ENCODE measurements at regions not wholly inside any gene's neighbourhood (a gene's known extent, or its start where the extent isn't known, plus 50 kb on each side); places are given as distances from the start of the nearest gene placed in this dataset.

DNA sequence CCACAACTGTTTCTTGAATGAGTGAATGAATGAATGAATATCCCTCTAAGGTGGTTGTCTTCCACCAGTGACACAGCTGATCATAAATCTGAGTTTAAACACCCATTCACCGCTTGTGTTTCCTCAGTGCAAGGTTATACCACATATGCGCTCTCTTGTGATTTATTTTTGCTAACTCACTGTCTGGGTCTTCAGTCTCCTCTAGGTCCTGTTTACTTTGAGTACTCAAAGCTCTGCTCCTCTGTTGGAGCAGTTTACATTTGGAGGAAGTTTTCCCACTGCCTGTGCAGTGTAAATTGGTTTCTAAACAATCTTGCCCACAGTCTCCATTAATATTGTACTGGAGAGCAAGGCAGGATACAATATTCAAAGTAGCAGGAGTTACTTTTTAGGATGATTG lies 212.6 kb upstream of the JADE1 start:
- Histone ChIP-seq H4K20me1 (ENCODE audit: control insufficient read depth, extremely low read depth, insufficient read depth, low read length) (no peaks in the 10 kb centered on the region), H3K4me1 (ENCODE audit: control insufficient read depth, extremely low read depth, insufficient read depth, low read length) (peaks cover 22% of the 10 kb centered on the region), H3K27me3 (ENCODE audit: control insufficient read depth, extremely low read depth, insufficient read depth, low read length) (no peaks in the 10 kb centered on the region), H3K36me3 (ENCODE audit: control insufficient read depth in 2 of 2, extremely low read depth in 1 of 2, insufficient read depth in 2 of 2, low read length in 2 of 2) (no peaks in the 10 kb centered on the region), H3K4me3 (ENCODE audit: control insufficient read depth in 2 of 3, extremely low read depth in 1 of 3, insufficient read depth in 2 of 3, low read depth in 1 of 3, low read length in 3 of 3) (no peak overlapping the region), H3K9me3 (ENCODE audit: control insufficient read depth, low read depth, low read length) (no peaks in the 10 kb centered on the region), H3K27ac (ENCODE audit: control insufficient read depth, insufficient read depth, low read length) (no peak overlapping the region), H3K79me2 (ENCODE audit: control insufficient read depth, insufficient read depth, low read length) (no peaks in the 10 kb centered on the region), H3K4me2 (ENCODE audit: control insufficient read depth, extremely low read depth, insufficient read depth, low read depth, low read length) (no peak overlapping the region), H2AFZ (ENCODE audit: control insufficient read depth, low read length) (no peak overlapping the region), H3K9ac (ENCODE audit: control insufficient read depth, extremely low read depth, insufficient read depth, low read length) (no peak overlapping the region), H3K9me1 (ENCODE audit: control insufficient read depth, extremely low read depth, insufficient read depth, low read length) (no peaks in the 10 kb centered on the region)
- FAIRE-seq (no peak), DNase-seq (ENCODE audit: low read depth, low spot score) (no peak)
- TF ChIP-seq, protein P1, sequence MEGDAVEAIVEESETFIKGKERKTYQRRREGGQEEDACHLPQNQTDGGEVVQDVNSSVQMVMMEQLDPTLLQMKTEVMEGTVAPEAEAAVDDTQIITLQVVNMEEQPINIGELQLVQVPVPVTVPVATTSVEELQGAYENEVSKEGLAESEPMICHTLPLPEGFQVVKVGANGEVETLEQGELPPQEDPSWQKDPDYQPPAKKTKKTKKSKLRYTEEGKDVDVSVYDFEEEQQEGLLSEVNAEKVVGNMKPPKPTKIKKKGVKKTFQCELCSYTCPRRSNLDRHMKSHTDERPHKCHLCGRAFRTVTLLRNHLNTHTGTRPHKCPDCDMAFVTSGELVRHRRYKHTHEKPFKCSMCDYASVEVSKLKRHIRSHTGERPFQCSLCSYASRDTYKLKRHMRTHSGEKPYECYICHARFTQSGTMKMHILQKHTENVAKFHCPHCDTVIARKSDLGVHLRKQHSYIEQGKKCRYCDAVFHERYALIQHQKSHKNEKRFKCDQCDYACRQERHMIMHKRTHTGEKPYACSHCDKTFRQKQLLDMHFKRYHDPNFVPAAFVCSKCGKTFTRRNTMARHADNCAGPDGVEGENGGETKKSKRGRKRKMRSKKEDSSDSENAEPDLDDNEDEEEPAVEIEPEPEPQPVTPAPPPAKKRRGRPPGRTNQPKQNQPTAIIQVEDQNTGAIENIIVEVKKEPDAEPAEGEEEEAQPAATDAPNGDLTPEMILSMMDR (optimal IDR thresholded peaks at IDR 0.05 in 1 of 3, IDR thresholded peaks at IDR 0.05 in 1 of 3, conservative IDR thresholded peaks at IDR 0.05 in 1 of 3; ENCODE audit: extremely low read depth in 1 of 3, insufficient read depth in 2 of 3, low read length in 3 of 3) = no peak
- TF ChIP-seq EZH2 (IDR thresholded peaks at IDR 0.05; ENCODE audit: low read length) = no peak
- dilution Hi-C loops (cut with MboI; ENCODE audit: extremely low pct_ligation_motif_present, low sequenced_read_pairs) = no loop called here

DNA sequence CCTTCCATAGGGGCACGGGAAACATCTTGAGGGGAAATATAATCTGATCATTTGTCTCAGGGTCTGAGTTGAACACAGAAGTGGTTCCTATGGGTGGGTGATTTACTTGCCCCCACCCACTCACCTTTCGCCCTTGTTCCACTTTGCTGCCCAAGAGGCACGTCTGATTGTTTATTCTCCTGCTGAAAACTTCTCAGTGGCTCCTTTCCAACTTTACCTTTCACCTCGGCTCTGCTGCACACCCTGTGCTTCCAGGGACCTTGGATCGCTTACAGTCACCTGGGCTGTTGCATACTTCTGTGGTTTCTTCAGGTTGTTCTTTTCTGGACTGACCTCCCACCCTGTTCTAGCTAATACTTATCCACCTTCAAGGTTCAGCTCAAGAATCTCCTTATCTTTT lies 213.4 kb upstream of the JADE1 start:
- H3K9me1 ChIP-seq (ENCODE audit: control insufficient read depth, extremely low read depth, insufficient read depth, low read length) = no peaks in the 10 kb centered on the region
- H3K4me3 ChIP-seq (ENCODE audit: control insufficient read depth in 2 of 3, extremely low read depth in 1 of 3, insufficient read depth in 2 of 3, low read depth in 1 of 3, low read length in 3 of 3) = no peak overlapping the region
- no peak overlapping the region for H3K9ac ChIP-seq (ENCODE audit: control insufficient read depth, extremely low read depth, insufficient read depth, low read length)
- no peaks in the 10 kb centered on the region for H4K20me1 ChIP-seq (ENCODE audit: control insufficient read depth, extremely low read depth, insufficient read depth, low read length)
- dilution Hi-C loops (cut with MboI; ENCODE audit: extremely low pct_ligation_motif_present, low sequenced_read_pairs) = no loop called here
- H2AFZ ChIP-seq (ENCODE audit: control insufficient read depth, low read length) = no peak overlapping the region
- DNase-seq (ENCODE audit: low read depth, low spot score) = no peak
- no peak overlapping the region for H3K27ac ChIP-seq (ENCODE audit: control insufficient read depth, insufficient read depth, low read length)
- H3K9me3 ChIP-seq (ENCODE audit: control insufficient read depth, low read depth, low read length) = no peaks in the 10 kb centered on the region
- no peaks in the 10 kb centered on the region for H3K36me3 ChIP-seq (ENCODE audit: control insufficient read depth in 2 of 2, extremely low read depth in 1 of 2, insufficient read depth in 2 of 2, low read length in 2 of 2)
- peaks cover 14% of the 10 kb centered on the region for H3K4me1 ChIP-seq (ENCODE audit: control insufficient read depth, extremely low read depth, insufficient read depth, low read length)
- no peak for FAIRE-seq
- H3K27me3 ChIP-seq (ENCODE audit: control insufficient read depth, extremely low read depth, insufficient read depth, low read length) = no peaks in the 10 kb centered on the region
- no peaks in the 10 kb centered on the region for H3K79me2 ChIP-seq (ENCODE audit: control insufficient read depth, insufficient read depth, low read length)
- no peak overlapping the region for H3K4me2 ChIP-seq (ENCODE audit: control insufficient read depth, extremely low read depth, insufficient read depth, low read depth, low read length)
- TF ChIP-seq, protein P1 (optimal IDR thresholded peaks at IDR 0.05 in 1 of 3, IDR thresholded peaks at IDR 0.05 in 1 of 3, conservative IDR thresholded peaks at IDR 0.05 in 1 of 3; ENCODE audit: extremely low read depth in 1 of 3, insufficient read depth in 2 of 3, low read length in 3 of 3) = no peak
- TF ChIP-seq EZH2 (IDR thresholded peaks at IDR 0.05; ENCODE audit: low read length) = no peak

Measured in keratinocyte (primary cell).